Superior temporal gyrus (tissue), 1 donor: ENCODE measurements at regions not wholly inside any gene's neighbourhood (a gene's known extent, or its start where the extent isn't known, plus 50 kb on each side); places are given as distances from the start of the nearest gene placed in this dataset.
"Not testable (repeated sequence)": the region's sequence is repeated elsewhere in the genome, so short reads cannot be mapped to it uniquely, and the experiment has no call there.

Experiments used
- DNase-seq: peaks from one replicate; pipeline ENCODE4 v3.0.0-alpha.2; 2016; ENCODE audit errors: extremely low spot score

DNA sequence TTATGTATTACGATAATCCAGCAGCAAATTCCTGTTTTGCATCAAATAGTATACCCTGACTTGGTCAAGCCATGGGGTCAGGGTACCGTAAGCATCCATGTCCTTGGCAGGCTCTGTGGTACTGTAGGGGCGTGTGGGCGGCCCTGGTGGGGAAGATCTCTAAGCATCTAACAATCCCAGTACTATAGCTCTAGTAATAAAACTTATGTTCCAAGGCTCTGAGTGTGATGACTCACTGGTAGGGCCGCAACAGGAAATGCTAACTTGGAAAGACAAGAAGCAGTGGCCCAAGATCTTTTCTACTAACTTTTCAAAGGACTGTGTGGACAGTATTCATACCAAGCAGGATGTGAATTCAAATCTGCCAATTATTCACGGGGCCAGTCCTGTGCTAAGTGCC is 63.8 kb downstream of the CLEC18A start:
- not testable (repeated sequence) for DNase-seq

DNA sequence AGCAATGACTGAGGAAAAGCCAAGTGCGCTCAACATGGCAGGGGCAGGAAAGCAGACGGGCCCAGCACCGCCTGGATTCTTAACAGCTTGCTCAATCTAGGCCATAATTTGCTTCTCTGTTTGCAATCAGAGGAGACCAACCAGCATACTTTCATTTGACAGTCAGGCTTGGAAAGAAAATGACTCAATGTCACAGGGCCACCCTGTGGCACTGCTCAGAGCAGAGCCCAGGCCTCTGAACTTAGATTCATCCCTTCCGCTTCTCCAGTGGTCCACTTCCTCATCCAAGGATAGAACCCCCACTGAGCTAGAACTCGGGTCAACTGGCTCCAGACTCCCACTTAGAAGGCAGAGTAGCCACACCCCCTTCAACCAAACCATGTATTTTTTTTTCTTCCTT is 65.6 kb downstream of the CLEC18A start:
- not testable (repeated sequence) for DNase-seq

DNA sequence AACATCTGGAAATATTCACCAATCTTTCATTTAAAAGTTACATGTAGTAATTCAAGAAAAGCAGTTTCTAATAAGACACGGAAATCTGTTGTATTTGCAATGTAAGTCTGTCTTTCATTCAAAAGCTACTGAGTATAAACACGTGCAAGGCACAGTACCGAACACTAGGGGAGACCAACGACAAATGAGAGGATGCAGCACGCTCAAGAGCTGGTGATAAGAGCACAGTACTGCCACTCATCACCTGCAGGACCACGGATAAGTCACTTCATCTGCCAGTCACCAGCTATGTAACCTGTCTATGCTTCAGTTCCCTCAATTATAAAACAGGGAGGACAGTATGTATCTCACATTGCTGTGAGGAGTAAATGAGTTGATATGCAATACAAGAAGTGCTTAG is 67.1 kb downstream of the CLEC18A start:
- peak; percentile 18 for DNase-seq

DNA sequence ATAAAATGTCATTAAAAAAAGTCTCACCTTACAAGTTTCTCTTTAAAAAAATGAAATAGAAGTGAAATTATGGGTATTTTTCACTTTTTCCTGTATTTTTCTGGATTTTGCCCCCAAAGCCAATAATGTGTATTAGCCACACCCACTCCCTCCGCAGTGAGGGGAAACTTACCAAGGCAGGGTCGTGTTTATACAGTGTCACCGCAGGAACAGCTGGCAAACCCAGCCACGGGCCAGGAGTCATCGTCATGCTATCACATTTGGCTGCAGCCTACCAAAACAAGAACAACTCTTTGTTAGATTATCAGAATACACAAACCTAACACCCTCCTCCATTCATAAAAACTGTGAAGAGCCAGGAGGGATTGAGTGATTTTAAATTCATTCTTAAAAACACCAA is 72.1 kb downstream of the CLEC18A start:
- DNase-seq, result not testable (repeated sequence)

DNA sequence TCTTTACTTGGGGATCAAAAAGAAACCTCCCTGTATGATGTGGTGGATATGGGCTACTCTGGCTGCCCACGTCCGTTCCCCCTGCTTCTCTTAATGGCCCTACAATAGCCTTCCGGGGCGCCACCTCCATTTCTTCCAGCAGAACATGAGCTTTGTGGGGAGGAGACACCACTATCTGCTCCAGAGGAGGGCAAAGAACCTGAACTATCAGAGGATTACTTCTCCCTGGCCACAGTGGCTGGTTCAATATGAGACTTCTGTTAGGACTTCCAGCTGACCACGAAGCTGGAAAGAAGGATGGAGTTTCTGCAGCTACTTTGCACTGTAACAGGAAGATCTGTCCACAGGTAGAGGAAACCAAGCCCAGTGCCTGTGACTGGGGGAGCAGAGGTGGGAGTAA is 72.8 kb downstream of the CLEC18A start:
- DNase-seq, result not testable (repeated sequence)

DNA sequence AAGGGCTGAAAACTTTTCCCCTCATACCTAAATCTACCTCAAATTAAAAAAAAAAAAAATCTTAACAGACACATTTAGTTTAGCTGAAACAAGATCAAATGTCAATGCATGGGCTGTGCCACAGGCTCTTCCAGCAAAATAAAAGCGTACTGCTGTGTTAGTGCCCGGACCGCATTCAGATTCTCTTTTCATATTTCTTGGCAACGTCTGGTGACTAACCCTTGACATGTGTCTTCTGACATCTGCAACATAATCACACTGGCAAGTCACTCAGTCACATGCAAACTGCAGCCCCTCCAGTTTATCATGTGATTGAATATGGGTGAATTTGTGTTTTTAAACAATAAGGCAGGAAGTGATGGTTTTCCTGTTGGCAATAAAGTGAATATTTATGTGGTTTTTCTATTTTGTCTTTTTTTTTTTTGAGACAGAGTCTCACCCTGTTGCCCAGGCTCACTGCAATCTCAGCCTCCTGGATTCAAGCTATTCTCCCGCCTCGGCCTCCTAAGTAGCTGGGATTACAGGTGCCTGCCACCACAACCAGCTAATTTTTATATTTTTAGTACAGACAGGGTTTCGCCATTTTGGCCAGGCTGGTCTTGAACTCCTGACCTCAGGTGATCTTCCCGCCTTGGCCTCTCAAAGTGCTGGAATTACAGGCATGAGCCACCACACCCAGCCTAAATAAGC is 75.2 kb downstream of the CLEC18A start:
- DNase-seq, result not testable (repeated sequence)

DNA sequence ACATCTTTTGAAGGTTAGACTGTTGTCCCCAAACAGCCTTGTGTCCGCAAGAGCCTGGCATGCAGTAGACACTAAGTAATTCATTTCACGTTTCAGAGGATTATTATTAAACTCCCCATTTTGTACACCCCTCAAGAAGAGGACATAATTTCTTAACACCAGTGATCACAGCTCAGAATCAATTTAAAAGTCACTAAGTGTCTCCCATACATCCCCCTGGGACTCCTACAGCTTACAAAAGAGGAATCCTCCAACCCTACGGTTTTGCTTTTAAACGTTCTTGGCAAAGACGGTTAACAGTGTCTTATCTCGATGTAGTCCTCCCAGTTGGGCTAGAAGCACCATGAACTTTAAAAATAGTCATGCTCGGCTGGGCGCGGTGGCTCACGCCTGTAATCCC is 81.2 kb upstream of the PDPR start:
- DNase-seq, result not testable (repeated sequence)

DNA sequence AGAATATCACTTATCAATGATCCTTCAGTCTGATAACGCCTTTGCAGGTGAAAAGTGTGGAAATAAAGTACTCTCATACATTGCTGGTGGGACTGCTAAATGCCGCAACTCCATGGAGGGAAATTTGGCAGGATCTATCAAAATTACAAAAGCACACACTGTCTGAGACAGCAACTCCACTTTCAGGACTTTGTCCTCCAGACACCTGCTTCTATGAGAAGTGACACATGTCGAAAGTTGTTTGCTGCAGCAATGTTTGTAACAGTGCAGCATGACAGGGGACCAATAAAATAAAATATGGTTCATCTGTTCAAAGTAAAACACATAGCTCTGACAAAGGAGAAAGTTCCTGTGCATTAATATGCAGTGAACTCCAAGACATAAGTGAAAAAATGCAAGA is 76.2 kb upstream of the PDPR start:
- DNase-seq, result not testable (repeated sequence)

DNA sequence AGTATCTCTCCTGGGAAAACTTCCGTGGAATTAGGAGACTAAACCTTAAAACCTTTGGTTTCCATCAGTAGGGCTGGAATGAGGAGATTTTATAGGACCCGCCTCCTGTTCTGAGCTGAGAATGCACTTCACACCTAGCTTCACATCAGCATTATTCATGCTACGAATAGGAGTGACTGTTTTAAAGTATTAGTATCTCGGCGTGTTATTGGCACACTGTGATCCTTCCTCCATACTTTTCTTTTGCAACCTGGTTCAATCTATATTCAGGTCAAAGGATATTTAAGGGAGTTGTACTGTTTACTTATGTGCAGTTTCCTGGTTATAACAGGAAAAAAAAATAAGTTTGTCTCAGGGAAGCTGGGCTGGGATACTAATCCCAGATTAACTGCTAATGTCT is 73.6 kb upstream of the PDPR start:
- not testable (repeated sequence) for DNase-seq

DNA sequence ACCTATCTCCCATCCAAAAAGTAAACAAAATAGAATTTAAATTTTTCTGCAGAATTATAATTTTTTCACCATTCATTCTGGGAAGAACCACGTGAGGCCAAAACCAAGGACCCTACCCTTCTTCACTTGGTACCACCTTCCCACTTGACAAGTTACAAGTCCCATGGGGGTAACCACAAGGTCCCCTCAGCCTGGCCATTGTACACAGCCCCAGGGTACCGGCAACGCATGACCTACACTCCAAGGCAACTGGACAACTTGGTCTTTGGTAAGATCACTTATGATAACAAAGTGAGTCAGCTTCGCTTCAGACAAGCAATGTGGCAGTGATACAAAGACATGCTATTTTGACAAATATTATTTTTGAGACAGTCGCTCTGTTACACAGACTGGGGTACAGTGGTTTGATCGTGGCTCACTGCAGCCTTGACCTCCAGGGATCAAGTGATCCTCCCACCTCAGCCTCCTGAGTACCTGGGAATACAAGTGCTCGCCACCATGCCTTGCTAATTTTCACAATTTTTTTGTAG is 70.5 kb upstream of the PDPR start:
- DNase-seq, result not testable (repeated sequence)

DNA sequence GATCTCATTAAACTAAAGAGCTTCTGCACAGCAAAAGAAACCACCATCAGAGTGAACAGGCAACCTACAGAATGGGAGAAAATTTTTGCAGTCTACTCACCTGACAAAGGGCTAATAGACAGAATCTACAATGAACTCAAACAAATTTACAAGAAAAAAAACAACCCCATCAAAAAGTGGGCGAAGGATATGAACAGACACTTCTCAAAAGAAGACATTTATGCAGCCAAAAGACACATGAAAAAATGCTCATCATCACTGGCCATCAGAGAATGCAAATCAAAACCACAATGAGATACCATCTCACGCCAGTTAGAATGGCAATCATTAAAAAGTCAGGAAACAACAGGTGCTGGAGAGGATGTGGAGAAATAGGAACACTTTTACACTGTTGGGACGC is 67.6 kb upstream of the PDPR start:
- DNase-seq, result not testable (repeated sequence)

DNA sequence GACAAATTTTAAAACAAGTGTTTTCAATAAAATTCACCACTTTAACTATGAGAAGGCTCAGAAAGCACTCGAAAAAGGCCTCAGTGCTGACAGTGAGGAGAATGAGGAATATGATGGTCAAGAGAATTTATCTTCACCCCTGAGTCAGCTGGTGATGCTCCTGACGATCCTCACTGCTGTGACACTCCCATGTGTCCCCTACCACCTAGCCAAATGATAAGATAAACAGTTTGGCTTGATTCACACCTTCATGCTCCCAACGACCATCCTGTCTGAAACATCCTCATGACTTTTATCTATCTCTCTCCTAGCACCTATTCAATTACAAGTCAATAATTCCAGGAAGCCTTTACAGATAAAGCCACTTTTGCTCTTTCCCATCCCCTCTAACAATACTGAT is 66.0 kb upstream of the PDPR start:
- DNase-seq, result not testable (repeated sequence)

DNA sequence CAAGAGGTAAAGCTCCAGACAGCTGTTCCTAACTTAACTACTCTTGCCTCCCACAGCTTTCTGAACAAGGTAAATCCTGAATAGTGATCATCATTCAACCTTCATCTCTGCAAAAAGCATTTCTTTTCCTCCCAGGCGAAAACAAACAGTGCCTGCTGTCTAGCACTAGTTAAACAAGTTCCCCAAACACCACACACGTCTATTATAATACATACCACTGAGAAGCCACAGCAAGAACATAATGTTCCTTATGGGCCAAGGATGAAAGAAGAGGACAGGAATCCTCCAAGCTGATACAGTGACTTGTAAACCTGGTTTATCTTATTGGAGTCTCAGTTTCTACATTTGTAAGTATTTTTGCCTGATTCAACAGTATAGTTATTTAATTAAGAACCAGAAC is 56.1 kb upstream of the PDPR start:
- DNase-seq, result not testable (repeated sequence)

DNA sequence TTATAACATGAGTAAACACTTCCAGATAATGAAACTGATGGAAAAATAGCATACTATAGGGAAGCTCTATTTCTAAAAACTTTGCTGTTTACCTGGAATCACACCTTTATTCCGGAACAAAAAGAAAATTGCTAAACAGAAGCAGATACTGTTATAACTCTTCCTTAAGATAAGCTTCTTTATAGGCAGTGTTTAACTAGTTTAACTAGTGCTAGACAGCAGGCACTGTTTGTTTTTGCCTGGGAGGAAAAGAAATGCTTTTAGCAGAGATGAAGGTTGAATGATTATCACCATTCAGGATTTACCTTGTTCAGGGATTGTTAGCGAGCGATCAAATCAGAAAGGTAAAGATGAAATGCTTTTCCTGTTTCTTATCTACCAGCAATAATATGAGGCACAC is 54.7 kb upstream of the PDPR start:
- DNase-seq, result not testable (repeated sequence)

DNA sequence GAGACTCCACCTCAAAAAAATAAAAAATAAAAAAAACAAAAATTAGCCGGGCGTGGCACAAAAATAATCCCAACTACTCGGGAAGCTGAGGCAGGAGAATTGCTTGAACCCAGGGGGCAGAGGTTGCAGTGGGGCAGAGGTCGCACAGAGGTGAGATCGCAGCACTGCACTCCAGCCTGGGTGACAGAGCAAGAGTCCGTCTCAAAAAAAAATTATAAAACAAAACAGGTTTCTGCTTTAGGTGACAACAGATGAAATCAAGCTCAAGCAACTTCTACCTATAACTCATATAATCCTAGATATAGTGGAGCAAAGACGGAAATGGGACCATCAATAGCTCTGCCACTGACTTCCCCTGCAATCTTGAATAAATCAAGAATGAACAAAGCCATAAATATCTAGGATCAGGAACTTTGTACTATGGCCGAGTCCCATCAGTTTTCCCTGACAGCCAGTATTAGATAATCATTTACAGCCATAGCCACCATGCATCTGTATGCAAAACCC is 53.6 kb upstream of the PDPR start:
- DNase-seq, result not testable (repeated sequence)

DNA sequence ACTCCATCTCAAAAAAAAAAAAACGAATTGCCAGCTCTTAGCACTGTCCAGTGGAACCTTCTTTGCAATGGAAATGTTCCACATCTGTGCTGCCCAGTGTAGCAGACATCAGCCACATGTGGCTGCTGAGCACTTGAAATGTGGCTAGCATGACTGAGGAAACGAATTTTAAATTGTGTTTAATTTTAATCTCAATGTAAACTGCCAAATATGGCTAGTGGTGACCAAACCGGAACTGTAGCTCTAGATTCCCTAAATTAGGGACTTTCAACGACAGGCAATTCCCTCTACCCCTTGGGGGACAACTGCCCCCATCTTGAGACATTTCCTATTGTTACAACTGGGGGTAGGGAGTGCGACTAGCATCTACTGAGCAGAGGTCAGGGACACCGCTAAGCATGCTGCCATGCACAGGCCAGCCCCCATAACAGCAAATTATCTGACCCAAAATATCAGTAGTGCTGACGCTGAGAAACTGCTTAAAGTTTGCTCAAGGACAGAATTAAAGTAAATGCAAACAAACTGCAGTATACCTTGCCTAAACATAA is 52.4 kb upstream of the PDPR start:
- not testable (repeated sequence) for DNase-seq

DNA sequence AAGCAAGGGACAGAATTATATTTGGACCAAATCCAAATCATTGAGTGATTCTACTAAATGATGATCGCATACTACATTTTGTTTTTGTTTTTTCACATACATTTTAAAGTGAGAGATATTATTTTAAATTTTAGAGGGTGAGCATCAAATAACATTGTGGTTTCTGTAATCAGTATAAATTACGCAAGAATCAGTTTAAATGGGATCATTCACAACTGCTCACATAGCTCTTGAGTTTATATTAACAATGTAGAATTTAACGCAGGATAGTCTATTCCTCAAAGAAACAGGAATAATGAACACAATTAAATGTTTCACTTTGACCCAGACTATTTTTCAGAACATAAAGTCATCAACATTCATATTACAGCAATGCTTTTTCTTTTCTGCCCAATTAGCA is 51.2 kb upstream of the PDPR start:
- DNase-seq, result not testable (repeated sequence)
